Activated CD4-positive, alpha-beta T cell treated with anti-CD3 and anti-CD28 coated beads, Interleukin-2, amount 10 ng/mL, durations not matched to agents 7 days and 5 days (primary cell): ENCODE measurements at regions not wholly inside any gene's neighbourhood (a gene's known extent, or its start where the extent isn't known, plus 50 kb on each side); places are given as distances from the start of the nearest gene placed in this dataset.
"Not testable (repeated sequence)": the region's sequence is repeated elsewhere in the genome, so short reads cannot be mapped to it uniquely, and the experiment has no call there.

ENCODE experiments used
- CTCF ChIA-PET: fragments of 350-600 bp; sonication (Branson Sonifier 250); formaldehyde crosslinking; loops from one replicate; lab custom pipeline; 2021; ENCODE audit warnings: antibody characterized with exemption; lab: Charles Lee
- POLR2A ChIA-PET: fragments of 350-600 bp; sonication (Branson Sonifier 250); formaldehyde crosslinking; loops from one replicate; lab custom pipeline; 2021; ENCODE audit warnings: antibody characterized with exemption; lab: Charles Lee
- DNase-seq: peaks from one replicate; pipeline ENCODE4 v3.0.0-alpha.2; 2020
- H3K27ac Mint-ChIP-seq: one replicate; pipeline ENCODE4 v1.8.0; 2021; ENCODE audit warnings: mild to moderate bottlenecking, moderate library complexity, mixed read lengths
- H3K27me3 Mint-ChIP-seq: one replicate; pipeline ENCODE4 v1.8.0; 2021; ENCODE audit warnings: mixed read lengths
- H3K36me3 Mint-ChIP-seq: one replicate; pipeline ENCODE4 v1.8.0; 2021; ENCODE audit warnings: low read depth, mixed read lengths
- H3K4me1 Mint-ChIP-seq: one replicate; pipeline ENCODE4 v1.8.0; 2021; ENCODE audit warnings: mixed read lengths
- H3K4me3 Mint-ChIP-seq: one replicate; pipeline ENCODE4 v1.8.0; 2021; ENCODE audit warnings: mild to moderate bottlenecking, moderate library complexity, mixed read lengths
- H3K9me3 Mint-ChIP-seq: one replicate; pipeline ENCODE4 v1.8.0; 2021; ENCODE audit warnings: mixed read lengths

GRCh38 chr9:87026204-87026603 lies 78.9 kb upstream of the GAS1 start:
- CTCF ChIA-PET, result no interaction called here
- no peak for DNase-seq
- no peaks in the 10 kb centered on the region for H3K36me3 Mint-ChIP-seq
- H3K27ac Mint-ChIP-seq, result no peak overlapping the region
- H3K4me3 Mint-ChIP-seq, result no peak overlapping the region
- H3K9me3 Mint-ChIP-seq, result no peaks in the 10 kb centered on the region
- peaks cover 6% of the 10 kb centered on the region for H3K27me3 Mint-ChIP-seq
- POLR2A ChIA-PET, result no interaction called here
- H3K4me1 Mint-ChIP-seq, result no peaks in the 10 kb centered on the region

- DNase-seq, CTCF ChIA-PET, H3K27ac Mint-ChIP-seq, POLR2A ChIA-PET, H3K4me3 Mint-ChIP-seq, H3K4me1 Mint-ChIP-seq, H3K36me3 Mint-ChIP-seq, H3K27me3 Mint-ChIP-seq, H3K9me3 Mint-ChIP-seq: not testable (repeated sequence)
These were observed 81.5 kb upstream of the GAS1 start for GRCh38 chr9:87028836-87029235.

- ChIA-PET POLR2A (no interaction called here), CTCF (no interaction called here)
These were observed 82.6 kb upstream of the GAS1 start for GRCh38 chr9:87029905-87030304.

GRCh38 chr9:87034841-87035240 lies 87.5 kb upstream of the GAS1 start:
- DNase-seq, result no peak
- CTCF ChIA-PET, result no interaction called here
- Mint-ChIP-seq H3K9me3 (no peaks in the 10 kb centered on the region), H3K36me3 (no peaks in the 10 kb centered on the region), H3K27me3 (peaks cover 1% of the 10 kb centered on the region), H3K4me3 (no peak overlapping the region), H3K27ac (no peak overlapping the region), H3K4me1 (no peaks in the 10 kb centered on the region)
- POLR2A ChIA-PET, result no interaction called here

More at GRCh38 chr9:87029905-87030304, 82.6 kb upstream of the GAS1 start:
- DNase-seq, result no peak
- Mint-ChIP-seq H3K4me3 (no peak overlapping the region), H3K27me3 (peaks cover 6% of the 10 kb centered on the region), H3K27ac (no peak overlapping the region), H3K9me3 (no peaks in the 10 kb centered on the region), H3K36me3 (no peaks in the 10 kb centered on the region), H3K4me1 (no peaks in the 10 kb centered on the region)

GRCh38 chr9:87035879-87036278 lies 88.6 kb upstream of the GAS1 start:
- POLR2A ChIA-PET, result no interaction called here

GRCh38 chr9:87036506-87036905 lies 89.2 kb upstream of the GAS1 start:
- H3K4me3 Mint-ChIP-seq, result no peak overlapping the region
- peaks cover 1% of the 10 kb centered on the region for H3K9me3 Mint-ChIP-seq
- H3K27me3 Mint-ChIP-seq, result peaks cover 1% of the 10 kb centered on the region
- H3K36me3 Mint-ChIP-seq, result no peaks in the 10 kb centered on the region
- H3K4me1 Mint-ChIP-seq, result no peaks in the 10 kb centered on the region
- no peak for DNase-seq
- POLR2A ChIA-PET, result no interaction called here
- H3K27ac Mint-ChIP-seq, result no peak overlapping the region
- CTCF ChIA-PET, result interaction anchor here (0.7 kb wide), 1 partner anchor 17 kb away, joined by 4 read pairs; no protein-coding TSS in a partner anchor

More at GRCh38 chr9:87035879-87036278, 88.6 kb upstream of the GAS1 start:
- DNase-seq, result no peak
- H3K9me3 Mint-ChIP-seq, result no peaks in the 10 kb centered on the region
- peaks cover 1% of the 10 kb centered on the region for H3K27me3 Mint-ChIP-seq
- no peak overlapping the region for H3K27ac Mint-ChIP-seq
- no peaks in the 10 kb centered on the region for H3K4me1 Mint-ChIP-seq
- no peaks in the 10 kb centered on the region for H3K36me3 Mint-ChIP-seq
- CTCF ChIA-PET, result interaction anchor here (0.7 kb wide), 1 partner anchor 16 kb away, joined by 4 read pairs; no protein-coding TSS in a partner anchor
- no peak overlapping the region for H3K4me3 Mint-ChIP-seq

- ChIA-PET CTCF (no interaction called here), POLR2A (no interaction called here)
- Mint-ChIP-seq H3K9me3 (peaks cover 3% of the 10 kb centered on the region), H3K36me3 (no peaks in the 10 kb centered on the region), H3K27ac (no peak overlapping the region), H3K4me3 (no peak overlapping the region), H3K4me1 (no peaks in the 10 kb centered on the region), H3K27me3 (peaks cover 1% of the 10 kb centered on the region)
- DNase-seq, result no peak
These were observed 92.6 kb upstream of the GAS1 start for GRCh38 chr9:87039809-87040392.

- ChIA-PET POLR2A (no interaction called here), CTCF (no interaction called here)
- H3K4me3 Mint-ChIP-seq, result no peak overlapping the region
- peaks cover 3% of the 10 kb centered on the region for H3K9me3 Mint-ChIP-seq
- H3K27ac Mint-ChIP-seq, result no peak overlapping the region
- no peaks in the 10 kb centered on the region for H3K36me3 Mint-ChIP-seq
- H3K4me1 Mint-ChIP-seq, result no peaks in the 10 kb centered on the region
- H3K27me3 Mint-ChIP-seq, result peaks cover 1% of the 10 kb centered on the region
- no peak for DNase-seq
These were observed 93.2 kb upstream of the GAS1 start for GRCh38 chr9:87040410-87041009.

GRCh38 chr9:87041553-87042235 lies 94.4 kb upstream of the GAS1 start:
- POLR2A ChIA-PET, H3K9me3 Mint-ChIP-seq, H3K36me3 Mint-ChIP-seq, H3K4me1 Mint-ChIP-seq, CTCF ChIA-PET, H3K4me3 Mint-ChIP-seq, DNase-seq, H3K27me3 Mint-ChIP-seq, H3K27ac Mint-ChIP-seq: not testable (repeated sequence)

GRCh38 chr9:87049929-87050608 lies 102.8 kb upstream of the GAS1 start:
- CTCF ChIA-PET, POLR2A ChIA-PET: not testable (repeated sequence)

GRCh38 chr9:87054999-87055686 lies 107.8 kb upstream of the GAS1 start:
- H3K27me3 Mint-ChIP-seq, result peaks cover 13% of the 10 kb centered on the region
- H3K27ac Mint-ChIP-seq, result no peak overlapping the region
- H3K4me3 Mint-ChIP-seq, result no peak overlapping the region
- no peaks in the 10 kb centered on the region for H3K9me3 Mint-ChIP-seq
- CTCF ChIA-PET, result no interaction called here
- H3K36me3 Mint-ChIP-seq, result no peaks in the 10 kb centered on the region
- POLR2A ChIA-PET, result no interaction called here
- H3K4me1 Mint-ChIP-seq, result no peaks in the 10 kb centered on the region
- DNase-seq, result no peak

More at GRCh38 chr9:87049929-87050608, 102.8 kb upstream of the GAS1 start:
- H3K4me3 Mint-ChIP-seq, H3K36me3 Mint-ChIP-seq, H3K27ac Mint-ChIP-seq, H3K27me3 Mint-ChIP-seq, DNase-seq, H3K9me3 Mint-ChIP-seq, H3K4me1 Mint-ChIP-seq: not testable (repeated sequence)

GRCh38 chr9:87059772-87060171 lies 112.5 kb upstream of the GAS1 start:
- ChIA-PET CTCF (no interaction called here), POLR2A (no interaction called here)
- no peak for DNase-seq
- Mint-ChIP-seq H3K4me3 (no peak overlapping the region), H3K4me1 (no peaks in the 10 kb centered on the region), H3K9me3 (no peaks in the 10 kb centered on the region), H3K27me3 (peaks cover 8% of the 10 kb centered on the region), H3K27ac (no peak overlapping the region), H3K36me3 (no peaks in the 10 kb centered on the region)

- CTCF ChIA-PET, result no interaction called here
- Mint-ChIP-seq H3K4me1 (no peaks in the 10 kb centered on the region), H3K36me3 (no peaks in the 10 kb centered on the region), H3K4me3 (no peak overlapping the region), H3K27ac (no peak overlapping the region), H3K9me3 (no peaks in the 10 kb centered on the region), H3K27me3 (peaks cover 7% of the 10 kb centered on the region)
- DNase-seq, result no peak
- POLR2A ChIA-PET, result no interaction called here
These were observed 115.4 kb upstream of the GAS1 start for GRCh38 chr9:87062746-87063145.
